ENCODE measurements at regions not wholly inside any gene's neighbourhood (a gene's known extent, or its start where the extent isn't known, plus 50 kb on each side); places are given as distances from the start of the nearest gene placed in this dataset.
"Not testable (repeated sequence)": the region's sequence is repeated elsewhere in the genome, so short reads cannot be mapped to it uniquely, and the experiment has no call there.

- TF ChIP-seq POLR2A (IDR thresholded peaks at IDR 0.05) (no peak), CTCF (IDR thresholded peaks at IDR 0.05) (no peak)
- H3K4me1 ChIP-seq, result no peaks in the 10 kb centered on the region
- H3K36me3 ChIP-seq, result no peaks in the 10 kb centered on the region
- no peak for DNase-seq
- H3K9me3 ChIP-seq, result no peaks in the 10 kb centered on the region
- no peak overlapping the region for H3K4me3 ChIP-seq
- no peaks in the 10 kb centered on the region for H3K27me3 ChIP-seq
- H3K27ac ChIP-seq, result no peak overlapping the region
Measured at GRCh38 chr5:12570688-12571087, 666.4 kb upstream of the CTNND2 start.

GRCh38 chr5:12566441-12566840 is 662.2 kb upstream of the CTNND2 start:
- Histone ChIP-seq H3K27me3 (no peaks in the 10 kb centered on the region), H3K4me3 (no peak overlapping the region), H3K4me1 (no peaks in the 10 kb centered on the region), H3K27ac (no peak overlapping the region), H3K36me3 (no peaks in the 10 kb centered on the region), H3K9me3 (peaks cover 0 to 6% (median 0%) of the 10 kb centered on the region in 4 donors)
- no peak for DNase-seq
- no peak for TF ChIP-seq POLR2A (IDR thresholded peaks at IDR 0.05)
- no peak for TF ChIP-seq CTCF (IDR thresholded peaks at IDR 0.05)

- H3K36me3 ChIP-seq, result no peaks in the 10 kb centered on the region
- no peak for TF ChIP-seq POLR2A (IDR thresholded peaks at IDR 0.05)
- TF ChIP-seq CTCF (IDR thresholded peaks at IDR 0.05), result no peak
- DNase-seq, result no peak
- H3K4me1 ChIP-seq, result no peaks in the 10 kb centered on the region
- no peak overlapping the region for H3K4me3 ChIP-seq
- no peaks in the 10 kb centered on the region for H3K9me3 ChIP-seq
- no peaks in the 10 kb centered on the region for H3K27me3 ChIP-seq
- H3K27ac ChIP-seq, result no peak overlapping the region
Measured at GRCh38 chr5:12557012-12557411, 652.8 kb upstream of the CTNND2 start.

GRCh38 chr5:12526113-12526512 is 621.9 kb upstream of the CTNND2 start:
- H3K27ac ChIP-seq, result no peak overlapping the region
- DNase-seq, result no peak
- no peak overlapping the region for H3K4me3 ChIP-seq
- no peaks in the 10 kb centered on the region for H3K9me3 ChIP-seq
- TF ChIP-seq POLR2A (IDR thresholded peaks at IDR 0.05) (no peak), CTCF (IDR thresholded peaks at IDR 0.05) (no peak)
- H3K36me3 ChIP-seq, result no peaks in the 10 kb centered on the region
- H3K27me3 ChIP-seq, result no peaks in the 10 kb centered on the region
- no peaks in the 10 kb centered on the region for H3K4me1 ChIP-seq

GRCh38 chr5:12522116-12522515 is 617.9 kb upstream of the CTNND2 start:
- no peaks in the 10 kb centered on the region for H3K27me3 ChIP-seq
- TF ChIP-seq POLR2A (IDR thresholded peaks at IDR 0.05), result no peak
- no peak overlapping the region for H3K4me3 ChIP-seq
- DNase-seq, result no peak
- H3K27ac ChIP-seq, result no peak overlapping the region
- no peaks in the 10 kb centered on the region for H3K4me1 ChIP-seq
- peaks cover 0 to 3% (median 0%) of the 10 kb centered on the region in 4 donors for H3K9me3 ChIP-seq
- H3K36me3 ChIP-seq, result no peaks in the 10 kb centered on the region

- H3K4me3 ChIP-seq, H3K27ac ChIP-seq, H3K36me3 ChIP-seq, H3K4me1 ChIP-seq, DNase-seq, H3K9me3 ChIP-seq, H3K27me3 ChIP-seq: not testable (repeated sequence)
Measured at GRCh38 chr5:12504983-12505382, 600.7 kb upstream of the CTNND2 start.

- no peaks in the 10 kb centered on the region for H3K9me3 ChIP-seq
- H3K36me3 ChIP-seq, result no peaks in the 10 kb centered on the region
- TF ChIP-seq POLR2A (IDR thresholded peaks at IDR 0.05), result no peak
- H3K27ac ChIP-seq, result no peak overlapping the region
- DNase-seq, result no peak
- H3K4me1 ChIP-seq, result no peaks in the 10 kb centered on the region
- H3K27me3 ChIP-seq, result no peaks in the 10 kb centered on the region
- no peak overlapping the region for H3K4me3 ChIP-seq
Measured at GRCh38 chr5:12488161-12488560, 583.9 kb upstream of the CTNND2 start.

Data from Peyer's patch (tissue), 4 donors.